HG02884 (cell line): ENCODE measurements at regions not wholly inside any gene's neighbourhood (a gene's known extent, or its start where the extent isn't known, plus 50 kb on each side); places are given as distances from the start of the nearest gene placed in this dataset.
"Not testable (repeated sequence)": the region's sequence is repeated elsewhere in the genome, so short reads cannot be mapped to it uniquely, and the experiment has no call there.

Experiments
- ATAC-seq: cut with Tn5 transposase; IDR thresholded peaks from one replicate; pipeline ENCODE4 v1.9.1; 2021; ENCODE audit warnings: mild to moderate bottlenecking, moderate library complexity; ENCODE audit not compliant: unreplicated experiment

- no peak for ATAC-seq
These were observed 160.3 kb upstream of the SLC28A3 start for GRCh38 chr9:84500826-84501225.

GRCh38 chr9:84501587-84501986, 161.0 kb upstream of the SLC28A3 start:
- no peak for ATAC-seq

DNA sequence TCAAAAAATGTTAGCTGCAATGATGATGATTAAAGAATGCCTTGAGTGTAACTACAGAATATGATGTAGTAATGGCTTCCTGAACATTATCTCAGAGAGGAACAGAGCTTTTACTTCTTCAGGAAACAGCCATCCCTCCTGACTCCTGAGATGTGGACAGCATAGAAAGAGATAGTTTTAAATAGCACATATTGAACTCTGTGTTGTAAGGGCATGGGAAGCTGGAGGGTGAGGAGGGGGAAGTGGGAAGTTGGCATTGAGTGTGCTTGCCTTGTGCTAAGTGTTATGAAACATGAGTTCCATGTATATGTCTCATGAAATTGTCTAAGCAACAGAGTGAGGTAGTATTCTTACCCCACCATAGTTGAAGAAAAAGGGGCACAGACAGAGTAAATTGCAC, 161.5 kb upstream of the SLC28A3 start:
- no peak for ATAC-seq

GRCh38 chr9:84504360-84504759, 163.8 kb upstream of the SLC28A3 start:
- ATAC-seq: no peak

DNA sequence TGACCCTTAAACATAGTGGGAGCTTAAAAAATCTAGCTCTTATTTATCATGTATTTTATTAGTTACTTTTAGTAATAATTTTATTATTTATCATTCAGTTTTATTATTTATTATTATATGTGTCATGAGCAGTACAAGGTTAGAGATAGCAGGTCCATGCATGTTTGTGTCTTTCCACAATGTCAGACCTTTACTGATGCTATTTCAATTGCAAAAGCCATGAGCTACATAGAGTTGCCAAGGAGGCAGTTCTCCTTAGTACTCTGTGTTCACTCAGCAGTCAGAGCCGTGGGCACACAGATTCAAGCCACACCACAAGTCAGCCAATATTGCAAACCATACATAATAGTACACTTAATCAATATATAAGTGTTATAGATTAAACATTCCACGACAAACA, 157.9 kb upstream of the NTRK2 start:
- no peak for ATAC-seq

DNA sequence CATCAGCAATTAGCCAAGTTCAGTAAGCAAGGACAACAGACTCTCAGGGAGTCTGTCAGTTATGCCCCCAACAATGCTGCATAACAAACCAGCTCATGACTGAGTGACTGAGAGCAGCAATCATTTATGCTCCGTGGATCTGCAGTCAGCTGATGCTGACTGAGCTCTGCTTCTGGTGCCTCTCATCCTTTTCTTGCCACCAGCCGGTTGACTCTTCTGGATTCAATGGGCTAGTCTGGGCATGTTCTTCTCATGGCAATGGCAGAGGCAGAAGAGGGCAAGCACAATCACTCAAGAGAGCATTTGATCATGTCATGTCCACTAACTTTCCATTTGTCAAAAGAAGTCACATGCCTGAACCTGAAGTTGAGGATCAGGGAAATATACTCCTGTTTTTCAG, 157.0 kb upstream of the NTRK2 start:
- ATAC-seq: no peak

GRCh38 chr9:84513473-84513872, 156.1 kb upstream of the NTRK2 start:
- no peak for ATAC-seq

DNA sequence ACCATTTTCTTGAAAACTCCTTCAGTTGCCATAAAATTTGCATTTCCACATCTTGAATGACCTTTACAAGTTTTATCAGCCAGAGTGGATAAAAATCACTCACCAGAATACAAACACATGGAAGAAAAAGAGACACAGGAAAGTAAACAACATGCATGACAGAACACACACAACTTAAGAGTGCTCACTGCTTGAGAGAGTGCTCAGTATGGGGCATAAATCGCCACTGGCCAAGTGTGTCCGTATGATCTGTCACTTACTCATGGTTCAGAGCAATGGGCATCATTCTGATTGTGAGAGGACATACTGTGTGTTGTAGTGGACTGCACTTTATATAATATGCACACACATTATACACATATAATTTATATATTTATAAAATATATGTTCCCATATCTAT, 155.6 kb upstream of the NTRK2 start:
- ATAC-seq: no peak

GRCh38 chr9:84514421-84514820, 155.1 kb upstream of the NTRK2 start:
- ATAC-seq: no peak

GRCh38 chr9:84517026-84517425, 152.5 kb upstream of the NTRK2 start:
- no peak for ATAC-seq

GRCh38 chr9:84519413-84519812, 150.1 kb upstream of the NTRK2 start:
- ATAC-seq: no peak

- ATAC-seq: no peak
These were observed 148.3 kb upstream of the NTRK2 start for GRCh38 chr9:84521208-84521607.

DNA sequence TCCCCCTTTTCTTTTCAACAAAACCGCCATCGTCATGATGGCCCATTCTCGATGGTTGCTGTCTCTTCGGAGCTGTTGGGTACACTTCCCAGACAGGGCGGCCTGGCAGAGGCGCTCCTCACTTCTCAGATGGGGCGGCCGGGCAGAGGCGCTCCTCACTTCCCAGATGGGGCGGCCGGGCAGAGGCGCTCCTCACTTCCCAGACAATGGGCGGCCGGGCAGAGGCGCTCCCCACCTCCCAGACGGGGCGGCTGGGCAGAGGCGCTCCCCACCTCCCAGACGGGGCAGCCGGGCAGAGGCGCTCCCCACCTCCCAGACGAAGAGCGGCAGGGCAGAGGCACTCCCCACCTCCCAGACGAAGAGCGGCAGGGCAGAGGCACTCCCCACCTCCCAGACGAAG, 143.3 kb upstream of the NTRK2 start:
- ATAC-seq: not testable (repeated sequence)

GRCh38 chr9:84527060-84527720, 142.3 kb upstream of the NTRK2 start:
- ATAC-seq: not testable (repeated sequence)

GRCh38 chr9:84535973-84536372, 133.6 kb upstream of the NTRK2 start:
- not testable (repeated sequence) for ATAC-seq

- no peak for ATAC-seq
These were observed 130.7 kb upstream of the NTRK2 start for GRCh38 chr9:84538879-84539278.

DNA sequence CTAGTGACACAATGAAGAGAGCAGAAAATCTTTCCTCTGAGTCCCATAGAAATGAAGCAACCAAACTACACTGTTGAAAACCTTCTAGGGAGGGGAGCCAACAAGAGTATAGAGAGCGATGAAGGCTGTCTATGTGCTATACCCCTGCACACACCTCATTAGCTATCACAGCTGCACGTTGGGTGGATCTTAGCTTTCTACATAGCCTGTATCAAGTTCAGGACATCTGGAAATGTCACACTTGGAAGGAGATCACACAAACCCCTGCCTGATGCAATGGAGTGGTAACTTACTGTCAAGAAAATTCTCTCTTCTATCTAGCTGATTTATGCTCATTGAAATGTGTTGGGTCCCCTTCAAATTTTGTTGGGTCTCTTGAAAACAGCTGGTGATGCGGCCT, 127.0 kb upstream of the NTRK2 start:
- no peak for ATAC-seq

DNA sequence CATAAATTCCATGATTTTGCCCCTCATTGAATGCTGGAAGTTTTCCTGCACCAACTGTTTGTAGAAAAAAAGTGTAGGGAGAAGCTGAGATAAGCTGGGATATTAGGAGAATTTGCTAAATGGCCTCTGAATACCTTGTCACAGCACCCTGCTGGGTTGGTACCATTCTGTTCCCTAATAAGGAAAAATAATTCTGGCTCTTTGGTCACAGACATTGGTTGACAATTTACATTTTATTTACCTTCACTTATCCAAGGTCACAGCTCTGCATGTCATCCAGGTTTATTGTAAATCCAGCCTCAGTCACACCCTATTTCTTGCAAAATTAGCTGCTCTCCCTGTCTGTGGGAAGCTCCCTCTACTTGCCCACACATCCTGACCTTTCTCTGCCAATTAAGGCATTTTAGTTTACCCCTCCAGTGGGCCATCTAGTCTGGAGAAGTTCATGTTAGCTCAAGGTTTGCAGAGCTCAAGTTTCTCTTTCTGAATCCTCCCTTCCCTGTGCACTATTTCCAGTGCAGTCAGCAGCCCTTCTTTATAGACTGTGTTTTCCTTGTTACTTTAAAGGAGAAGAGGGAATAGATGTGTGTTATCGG, 115.4 kb upstream of the NTRK2 start:
- no peak for ATAC-seq

- ATAC-seq: no peak
These were observed 113.0 kb upstream of the NTRK2 start for GRCh38 chr9:84556556-84556955.

- ATAC-seq: no peak
These were observed 111.8 kb upstream of the NTRK2 start for GRCh38 chr9:84557751-84558150.

DNA sequence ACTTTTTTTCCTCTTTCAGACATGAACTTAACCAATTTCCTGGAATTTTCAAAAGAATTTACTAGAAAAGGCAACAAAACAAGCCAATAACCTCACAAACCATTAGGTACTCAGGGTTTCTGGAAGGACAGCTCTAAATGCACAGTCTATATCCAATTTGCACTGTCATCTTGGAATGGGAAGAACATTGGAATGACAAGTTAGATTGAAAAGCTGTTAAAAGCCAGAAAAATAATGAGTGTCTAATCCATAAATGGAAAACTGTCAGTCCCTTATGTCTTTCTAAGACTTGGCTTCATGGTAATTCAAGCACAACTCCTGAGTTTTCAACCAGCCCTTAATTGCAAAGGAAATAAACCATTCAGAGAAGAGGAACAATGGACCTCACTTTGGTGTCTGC, 105.8 kb upstream of the NTRK2 start:
- ATAC-seq: no peak

GRCh38 chr9:84567805-84568204, 101.7 kb upstream of the NTRK2 start:
- no peak for ATAC-seq
